ENCODE measurements at regions not wholly inside any gene's neighbourhood (a gene's known extent, or its start where the extent isn't known, plus 50 kb on each side); places are given as distances from the start of the nearest gene placed in this dataset.
A peak's percentile ranks its signal among the peaks of the same experiment; 100 is the strongest.

DNA sequence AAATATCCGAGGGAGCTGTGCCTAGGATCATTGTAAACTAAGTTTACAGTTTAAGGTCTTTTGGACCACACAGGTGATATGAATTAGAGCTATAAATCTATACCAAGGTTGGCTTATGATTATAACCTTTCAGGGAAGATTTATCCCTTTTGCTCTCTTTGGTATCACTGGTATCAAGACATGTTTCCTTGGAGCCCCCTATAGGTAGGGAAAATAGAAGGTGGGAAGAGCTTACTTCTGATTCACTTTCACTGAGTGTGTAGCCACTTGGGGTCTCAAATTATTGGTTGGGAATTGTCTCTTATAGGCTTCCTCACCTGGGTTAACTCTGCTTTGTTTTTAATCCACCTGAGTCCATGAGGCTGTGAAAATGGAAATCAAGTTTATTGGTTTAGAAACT is 262.1 kb upstream of the NR3C2 start:
- Histone ChIP-seq H3K27ac (ENCODE audit: low read length) (no peak overlapping the region), H2AFZ (ENCODE audit: low read length) (no peak overlapping the region), H3K79me2 (ENCODE audit: low read length) (no peaks in the 10 kb centered on the region), H3K27me3 (ENCODE audit: low read length) (no peaks in the 10 kb centered on the region), H3K9me3 (ENCODE audit: low read length) (no peaks in the 10 kb centered on the region), H3K9ac (ENCODE audit: low read length) (no peak overlapping the region), H3K4me1 (ENCODE audit: insufficient read depth, low read length) (no peaks in the 10 kb centered on the region), H3K4me2 (ENCODE audit: low read length) (no peak overlapping the region), H3F3A (ENCODE audit: low read length, unreplicated experiment) (no peaks in the 10 kb centered on the region), H3K9me2 (replicated peaks; ENCODE audit: low read length) (no peaks in the 10 kb centered on the region), H3K36me3 (ENCODE audit: low read depth, low read length) (no peaks in the 10 kb centered on the region), H3K4me3 (ENCODE audit: low read length) (no peak overlapping the region), H4K20me1 (ENCODE audit: low read length) (no peaks in the 10 kb centered on the region)
- ChIA-PET CTCF (no interaction called here), POLR2A (ENCODE audit: unreplicated experiment) (no interaction called here)
- intact Hi-C loops (cut with micrococcal nuclease) = no loop called here
- ATAC-seq (no peak; the same call in 1 of the 2 replicates), DNase-seq (peak; percentile 40)
- no TSS peak for BruUV-seq (replicated peaks)
- TF ChIP-seq EZH2 (IDR thresholded peaks at IDR 0.05; ENCODE audit: low read length, unreplicated experiment) (no peak), EZH2phosphoT487 (IDR thresholded peaks at IDR 0.05; ENCODE audit: borderline replicate concordance, low read length) (no peak)
- TF ChIP-seq, protein P1, sequence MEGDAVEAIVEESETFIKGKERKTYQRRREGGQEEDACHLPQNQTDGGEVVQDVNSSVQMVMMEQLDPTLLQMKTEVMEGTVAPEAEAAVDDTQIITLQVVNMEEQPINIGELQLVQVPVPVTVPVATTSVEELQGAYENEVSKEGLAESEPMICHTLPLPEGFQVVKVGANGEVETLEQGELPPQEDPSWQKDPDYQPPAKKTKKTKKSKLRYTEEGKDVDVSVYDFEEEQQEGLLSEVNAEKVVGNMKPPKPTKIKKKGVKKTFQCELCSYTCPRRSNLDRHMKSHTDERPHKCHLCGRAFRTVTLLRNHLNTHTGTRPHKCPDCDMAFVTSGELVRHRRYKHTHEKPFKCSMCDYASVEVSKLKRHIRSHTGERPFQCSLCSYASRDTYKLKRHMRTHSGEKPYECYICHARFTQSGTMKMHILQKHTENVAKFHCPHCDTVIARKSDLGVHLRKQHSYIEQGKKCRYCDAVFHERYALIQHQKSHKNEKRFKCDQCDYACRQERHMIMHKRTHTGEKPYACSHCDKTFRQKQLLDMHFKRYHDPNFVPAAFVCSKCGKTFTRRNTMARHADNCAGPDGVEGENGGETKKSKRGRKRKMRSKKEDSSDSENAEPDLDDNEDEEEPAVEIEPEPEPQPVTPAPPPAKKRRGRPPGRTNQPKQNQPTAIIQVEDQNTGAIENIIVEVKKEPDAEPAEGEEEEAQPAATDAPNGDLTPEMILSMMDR (conservative IDR thresholded peaks at IDR 0.05; ENCODE audit: low read depth, low read length) = peak; percentile 50; the same call in 1 of the 2 replicates

DNA sequence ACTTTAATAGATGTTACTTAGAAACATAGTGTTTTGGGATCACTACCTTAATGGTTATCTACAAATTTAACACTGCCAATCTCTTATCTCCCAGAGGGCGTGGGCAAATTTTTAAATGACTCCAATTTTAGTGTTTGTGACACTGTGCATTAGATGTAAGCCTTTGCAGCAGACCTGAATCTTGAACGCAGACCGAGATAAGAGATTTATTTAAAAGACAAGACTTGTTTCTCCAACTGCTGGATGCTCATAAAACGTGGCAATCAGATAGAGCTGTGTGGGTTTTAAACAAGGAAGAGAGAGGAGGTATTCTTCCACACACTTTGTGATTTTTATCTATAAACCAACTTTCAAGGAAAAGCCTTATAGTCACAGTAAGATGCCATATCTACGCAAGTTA is 252.5 kb upstream of the NR3C2 start:
- no peaks in the 10 kb centered on the region for H3K36me3 ChIP-seq (ENCODE audit: low read depth, low read length)
- H3K9ac ChIP-seq (ENCODE audit: low read length) = no peak overlapping the region
- ATAC-seq = no peak
- ChIA-PET POLR2A (ENCODE audit: unreplicated experiment) (no interaction called here), CTCF (interaction anchor here (0.5 kb wide), 1 partner anchor 516 kb away, joined by 3 read pairs; no protein-coding TSS in a partner anchor)
- H3K27me3 ChIP-seq (ENCODE audit: low read length) = no peaks in the 10 kb centered on the region
- TF ChIP-seq EZH2phosphoT487 (IDR thresholded peaks at IDR 0.05; ENCODE audit: borderline replicate concordance, low read length) = no peak
- TF ChIP-seq, protein P1 (conservative IDR thresholded peaks at IDR 0.05; ENCODE audit: low read depth, low read length) = no peak
- TF ChIP-seq EZH2 (IDR thresholded peaks at IDR 0.05; ENCODE audit: low read length, unreplicated experiment) = no peak
- no peak overlapping the region for H3K4me3 ChIP-seq (ENCODE audit: low read length)
- no peak for DNase-seq
- no peak overlapping the region for H3K27ac ChIP-seq (ENCODE audit: low read length)
- H2AFZ ChIP-seq (ENCODE audit: low read length) = no peak overlapping the region
- no peak overlapping the region for H3K4me2 ChIP-seq (ENCODE audit: low read length)
- no peaks in the 10 kb centered on the region for H3K9me3 ChIP-seq (ENCODE audit: low read length)
- no peaks in the 10 kb centered on the region for H4K20me1 ChIP-seq (ENCODE audit: low read length)
- H3K79me2 ChIP-seq (ENCODE audit: low read length) = no peaks in the 10 kb centered on the region
- H3K4me1 ChIP-seq (ENCODE audit: insufficient read depth, low read length) = no peaks in the 10 kb centered on the region
- H3K9me2 ChIP-seq (replicated peaks; ENCODE audit: low read length) = no peaks in the 10 kb centered on the region
- intact Hi-C loops (cut with micrococcal nuclease) = no loop called here
- no TSS peak for BruUV-seq (replicated peaks)
- no peaks in the 10 kb centered on the region for H3F3A ChIP-seq (ENCODE audit: low read length, unreplicated experiment)

DNA sequence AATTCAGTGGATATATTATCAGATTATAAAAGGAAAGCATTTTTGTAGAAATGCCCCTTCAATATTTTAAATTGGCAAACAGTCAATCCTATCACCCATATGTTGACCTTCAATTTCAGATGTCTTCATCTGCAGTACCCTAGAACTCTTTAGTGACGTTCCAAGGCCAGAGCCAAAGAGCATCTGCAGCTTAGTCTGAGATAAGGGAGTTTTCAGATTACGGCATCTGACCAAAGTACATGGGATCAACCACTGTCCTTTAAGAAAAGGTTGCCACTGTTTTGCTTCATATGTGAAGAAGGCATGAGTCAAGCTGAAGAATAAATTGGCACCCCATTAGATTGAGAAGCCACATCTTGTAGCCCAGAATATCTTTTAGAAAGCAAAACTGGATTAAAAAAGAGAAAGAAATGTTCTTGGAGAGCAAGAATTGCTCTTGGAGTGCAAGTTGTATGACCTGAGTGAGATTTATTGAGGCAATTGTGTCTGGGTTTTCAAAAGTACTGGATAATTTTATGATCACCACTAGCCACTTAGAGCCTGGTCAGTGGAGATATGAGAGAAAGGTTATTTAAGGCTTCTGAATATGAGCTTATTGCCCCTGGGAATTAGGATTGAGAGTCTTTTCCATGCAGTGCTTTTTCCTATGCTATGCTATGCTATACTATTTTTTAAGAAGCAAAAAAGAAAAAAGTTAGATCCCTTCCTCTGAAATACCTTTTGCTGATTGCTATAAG is 251.9 kb upstream of the NR3C2 start:
- Histone ChIP-seq H3F3A (ENCODE audit: low read length, unreplicated experiment) (no peaks in the 10 kb centered on the region), H2AFZ (ENCODE audit: low read length) (no peak overlapping the region), H3K9me2 (replicated peaks; ENCODE audit: low read length) (no peaks in the 10 kb centered on the region), H3K79me2 (ENCODE audit: low read length) (no peaks in the 10 kb centered on the region), H3K4me2 (ENCODE audit: low read length) (no peak overlapping the region), H3K4me3 (ENCODE audit: low read length) (no peak overlapping the region), H4K20me1 (ENCODE audit: low read length) (no peaks in the 10 kb centered on the region), H3K27ac (ENCODE audit: low read length) (no peak overlapping the region), H3K9ac (ENCODE audit: low read length) (no peak overlapping the region), H3K9me3 (ENCODE audit: low read length) (no peaks in the 10 kb centered on the region), H3K36me3 (ENCODE audit: low read depth, low read length) (no peaks in the 10 kb centered on the region), H3K27me3 (ENCODE audit: low read length) (no peaks in the 10 kb centered on the region), H3K4me1 (ENCODE audit: insufficient read depth, low read length) (no peaks in the 10 kb centered on the region)
- no peak for ATAC-seq
- DNase-seq = no peak
- CTCF ChIA-PET = interaction anchor here (0.5 kb wide), 1 partner anchor 516 kb away, joined by 3 read pairs; no protein-coding TSS in a partner anchor
- TF ChIP-seq EZH2 (IDR thresholded peaks at IDR 0.05; ENCODE audit: low read length, unreplicated experiment) (no peak), EZH2phosphoT487 (IDR thresholded peaks at IDR 0.05; ENCODE audit: borderline replicate concordance, low read length) (no peak)
- TF ChIP-seq, protein P1 (conservative IDR thresholded peaks at IDR 0.05; ENCODE audit: low read depth, low read length) = no peak
- intact Hi-C loops (cut with micrococcal nuclease) = no loop called here
- BruUV-seq (replicated peaks) = no TSS peak
- POLR2A ChIA-PET (ENCODE audit: unreplicated experiment) = no interaction called here

Measured in PC-3 (cell line).